SK-N-SH (cell line): ENCODE measurements at regions not wholly inside any gene's neighbourhood (a gene's known extent, or its start where the extent isn't known, plus 50 kb on each side); places are given as distances from the start of the nearest gene placed in this dataset.

ENCODE experiments used
- CTCF ChIP-seq: fragments of 200-600 bp; sonication (generic); IDR thresholded peaks from 2 replicates; pipeline ENCODE4 v1.6.1; 2017; ENCODE audit warnings: antibody characterized with exemption, mild to moderate bottlenecking, moderate library complexity
- FOSL2 ChIP-seq: IDR thresholded peaks from 2 replicates; pipeline ENCODE4 v1.4.0; 2012; ENCODE audit warnings: low read depth, mild to moderate bottlenecking, moderate library complexity, borderline replicate concordance
- JUND ChIP-seq: IDR thresholded peaks from 2 replicates; pipeline ENCODE4 v1.4.0; 2012
- MEF2A ChIP-seq: IDR thresholded peaks from 2 replicates; pipeline ENCODE4 v1.4.0; 2012; ENCODE audit warnings: low read depth, borderline replicate concordance
- NFIC ChIP-seq: IDR thresholded peaks from 2 replicates; pipeline ENCODE4 v1.4.0; 2012; ENCODE audit warnings: borderline replicate concordance
- NRF1 ChIP-seq: IDR thresholded peaks from 2 replicates; pipeline ENCODE4 v1.6.1; 2012; ENCODE audit warnings: low read depth, mild to moderate bottlenecking, low read length
- RAD21 ChIP-seq: IDR thresholded peaks from 2 replicates; pipeline ENCODE4 v1.6.1; 2012; ENCODE audit warnings: mild to moderate bottlenecking, low read length
- RFX5 ChIP-seq: IDR thresholded peaks from 2 replicates; pipeline ENCODE4 v1.6.1; 2012; ENCODE audit warnings: mild to moderate bottlenecking, improper control_type of control experiment, low read length
- TCF12 ChIP-seq: IDR thresholded peaks from 2 replicates; pipeline ENCODE4 v1.4.0; 2012
- USF2 ChIP-seq: fragments of 150-350 bp; IDR thresholded peaks from 2 replicates; pipeline ENCODE4 v1.6.1; 2017; ENCODE audit warnings: antibody characterized with exemption, low read length, low read depth, borderline replicate concordance
- YY1 ChIP-seq: IDR thresholded peaks from 2 replicates; pipeline ENCODE4 v1.4.0; 2012; ENCODE audit warnings: low read depth, mild to moderate bottlenecking
- ZBTB33 ChIP-seq: IDR thresholded peaks from 2 replicates; pipeline ENCODE4 v1.4.0; 2012; ENCODE audit warnings: low read depth, borderline replicate concordance

GRCh38 chr4:138444260-138444659 is 202.1 kb upstream of the SLC7A11 start:
- TF ChIP-seq YY1 (no peak), CTCF (no peak), MEF2A (no peak), FOSL2 (no peak), NFIC (no peak), NRF1 (no peak), RAD21 (no peak), RFX5 (no peak), USF2 (no peak), ZBTB33 (no peak), JUND (no peak), TCF12 (no peak)
